ENCODE measurements at regions not wholly inside any gene's neighbourhood (a gene's known extent, or its start where the extent isn't known, plus 50 kb on each side); places are given as distances from the start of the nearest gene placed in this dataset.

DNA sequence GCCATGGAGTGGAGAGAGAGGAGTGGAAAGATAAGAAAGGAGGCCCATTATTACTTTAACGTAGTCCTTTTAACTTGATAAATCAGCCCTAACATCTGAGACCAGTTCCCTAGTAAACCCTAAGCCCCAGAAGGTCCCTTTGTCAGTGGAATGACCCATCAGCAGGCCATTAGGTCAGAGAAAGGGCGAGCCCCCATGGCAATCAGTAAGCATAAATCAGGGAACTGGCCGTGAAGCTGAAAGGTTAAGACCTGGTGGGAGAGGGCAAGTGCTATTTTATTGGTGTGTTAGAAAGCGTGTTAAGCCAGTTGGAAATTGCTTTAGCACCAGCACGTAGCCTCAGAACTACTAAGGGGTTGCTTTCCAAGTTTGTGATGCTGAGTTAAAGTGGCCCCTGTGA is 708.0 kb downstream of the BCL11B start:
- ChIA-PET CTCF (ENCODE audit: low intra/inter-chr PET ratio, low total read pairs) (no interaction called here), POLR2A (no interaction called here)
- Histone ChIP-seq H3K36me3 (replicated peaks in 1 of 2; ENCODE audit: control insufficient read depth in 1 of 2, insufficient read depth in 2 of 2, low read length in 2 of 2) (no peaks in the 10 kb centered on the region; a peak in 1 of 5 replicates), H3K4me1 (ENCODE audit: insufficient read depth, low read length) (no peaks in the 10 kb centered on the region), H3K4me2 (ENCODE audit: low read depth, low read length) (no peak overlapping the region), H3K27me3 (ENCODE audit: control insufficient read depth in 1 of 2, insufficient read depth in 2 of 2, low read length in 2 of 2) (no peaks in the 10 kb centered on the region), H2AFZ (ENCODE audit: low read length) (no peak overlapping the region), H3K9me3 (ENCODE audit: low read length) (peaks cover 97% of the 10 kb centered on the region), H3K9ac (ENCODE audit: insufficient read depth, low read depth, low read length) (no peak overlapping the region), H4K20me1 (ENCODE audit: insufficient read depth, low read length) (no peaks in the 10 kb centered on the region), H3K4me3 (replicated peaks in 1 of 3; ENCODE audit: insufficient read depth in 1 of 3, low read depth in 2 of 3, low read length in 3 of 3) (no peak overlapping the region), H3K27ac (ENCODE audit: extremely low read length, insufficient read depth, low read length) (no peak overlapping the region), H3K79me2 (ENCODE audit: insufficient read depth, low read length) (no peaks in the 10 kb centered on the region)
- DNase-seq (ENCODE audit: low spot score) = no peak
- TF ChIP-seq, protein P1, sequence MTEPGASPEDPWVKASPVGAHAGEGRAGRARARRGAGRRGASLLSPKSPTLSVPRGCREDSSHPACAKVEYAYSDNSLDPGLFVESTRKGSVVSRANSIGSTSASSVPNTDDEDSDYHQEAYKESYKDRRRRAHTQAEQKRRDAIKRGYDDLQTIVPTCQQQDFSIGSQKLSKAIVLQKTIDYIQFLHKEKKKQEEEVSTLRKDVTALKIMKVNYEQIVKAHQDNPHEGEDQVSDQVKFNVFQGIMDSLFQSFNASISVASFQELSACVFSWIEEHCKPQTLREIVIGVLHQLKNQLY (CRISPR knock-in tag; IDR thresholded peaks at IDR 0.05) = no peak
- TF ChIP-seq HHEX (CRISPR knock-in tag; IDR thresholded peaks at IDR 0.05) (no peak), ZNF30 (CRISPR knock-in tag; IDR thresholded peaks at IDR 0.05) (no peak), ZNF598 (CRISPR knock-in tag; IDR thresholded peaks at IDR 0.05; ENCODE audit: borderline replicate concordance) (no peak), FOXP1 (IDR thresholded peaks at IDR 0.05) (no peak), FOXP1 (CRISPR knock-in tag; IDR thresholded peaks at IDR 0.05) (no peak), ZNF878 (CRISPR knock-in tag; IDR thresholded peaks at IDR 0.05) (no peak), ZNF891 (CRISPR knock-in tag; IDR thresholded peaks at IDR 0.05) (no peak), ZNF274 (CRISPR knock-in tag; IDR thresholded peaks at IDR 0.05) (no peak), ZBTB42 (CRISPR knock-in tag; IDR thresholded peaks at IDR 0.05) (no peak), ARID2 (CRISPR knock-in tag; IDR thresholded peaks at IDR 0.05; ENCODE audit: borderline replicate concordance) (no peak), MTA1 (CRISPR knock-in tag; IDR thresholded peaks at IDR 0.05; ENCODE audit: borderline replicate concordance) (no peak), FOXA3 (CRISPR knock-in tag; IDR thresholded peaks at IDR 0.05) (no peak)
- TF ChIP-seq, protein P2, sequence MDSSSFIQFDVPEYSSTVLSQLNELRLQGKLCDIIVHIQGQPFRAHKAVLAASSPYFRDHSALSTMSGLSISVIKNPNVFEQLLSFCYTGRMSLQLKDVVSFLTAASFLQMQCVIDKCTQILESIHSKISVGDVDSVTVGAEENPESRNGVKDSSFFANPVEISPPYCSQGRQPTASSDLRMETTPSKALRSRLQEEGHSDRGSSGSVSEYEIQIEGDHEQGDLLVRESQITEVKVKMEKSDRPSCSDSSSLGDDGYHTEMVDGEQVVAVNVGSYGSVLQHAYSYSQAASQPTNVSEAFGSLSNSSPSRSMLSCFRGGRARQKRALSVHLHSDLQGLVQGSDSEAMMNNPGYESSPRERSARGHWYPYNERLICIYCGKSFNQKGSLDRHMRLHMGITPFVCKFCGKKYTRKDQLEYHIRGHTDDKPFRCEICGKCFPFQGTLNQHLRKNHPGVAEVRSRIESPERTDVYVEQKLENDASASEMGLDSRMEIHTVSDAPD (CRISPR knock-in tag; IDR thresholded peaks at IDR 0.05) = no peak
- TF ChIP-seq, protein P3, sequence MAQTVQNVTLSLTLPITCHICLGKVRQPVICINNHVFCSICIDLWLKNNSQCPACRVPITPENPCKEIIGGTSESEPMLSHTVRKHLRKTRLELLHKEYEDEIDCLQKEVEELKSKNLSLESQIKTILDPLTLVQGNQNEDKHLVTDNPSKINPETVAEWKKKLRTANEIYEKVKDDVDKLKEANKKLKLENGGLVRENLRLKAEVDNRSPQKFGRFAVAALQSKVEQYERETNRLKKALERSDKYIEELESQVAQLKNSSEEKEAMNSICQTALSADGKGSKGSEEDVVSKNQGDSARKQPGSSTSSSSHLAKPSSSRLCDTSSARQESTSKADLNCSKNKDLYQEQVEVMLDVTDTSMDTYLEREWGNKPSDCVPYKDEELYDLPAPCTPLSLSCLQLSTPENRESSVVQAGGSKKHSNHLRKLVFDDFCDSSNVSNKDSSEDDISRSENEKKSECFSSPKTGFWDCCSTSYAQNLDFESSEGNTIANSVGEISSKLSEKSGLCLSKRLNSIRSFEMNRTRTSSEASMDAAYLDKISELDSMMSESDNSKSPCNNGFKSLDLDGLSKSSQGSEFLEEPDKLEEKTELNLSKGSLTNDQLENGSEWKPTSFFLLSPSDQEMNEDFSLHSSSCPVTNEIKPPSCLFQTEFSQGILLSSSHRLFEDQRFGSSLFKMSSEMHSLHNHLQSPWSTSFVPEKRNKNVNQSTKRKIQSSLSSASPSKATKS (CRISPR knock-in tag; IDR thresholded peaks at IDR 0.05) = no peak
- TF ChIP-seq, protein P4, sequence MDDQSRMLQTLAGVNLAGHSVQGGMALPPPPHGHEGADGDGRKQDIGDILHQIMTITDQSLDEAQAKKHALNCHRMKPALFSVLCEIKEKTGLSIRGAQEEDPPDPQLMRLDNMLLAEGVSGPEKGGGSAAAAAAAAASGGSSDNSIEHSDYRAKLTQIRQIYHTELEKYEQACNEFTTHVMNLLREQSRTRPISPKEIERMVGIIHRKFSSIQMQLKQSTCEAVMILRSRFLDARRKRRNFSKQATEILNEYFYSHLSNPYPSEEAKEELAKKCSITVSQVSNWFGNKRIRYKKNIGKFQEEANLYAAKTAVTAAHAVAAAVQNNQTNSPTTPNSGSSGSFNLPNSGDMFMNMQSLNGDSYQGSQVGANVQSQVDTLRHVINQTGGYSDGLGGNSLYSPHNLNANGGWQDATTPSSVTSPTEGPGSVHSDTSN (CRISPR knock-in tag; IDR thresholded peaks at IDR 0.05; ENCODE audit: borderline replicate concordance) = no peak
- TF ChIP-seq, protein P5, sequence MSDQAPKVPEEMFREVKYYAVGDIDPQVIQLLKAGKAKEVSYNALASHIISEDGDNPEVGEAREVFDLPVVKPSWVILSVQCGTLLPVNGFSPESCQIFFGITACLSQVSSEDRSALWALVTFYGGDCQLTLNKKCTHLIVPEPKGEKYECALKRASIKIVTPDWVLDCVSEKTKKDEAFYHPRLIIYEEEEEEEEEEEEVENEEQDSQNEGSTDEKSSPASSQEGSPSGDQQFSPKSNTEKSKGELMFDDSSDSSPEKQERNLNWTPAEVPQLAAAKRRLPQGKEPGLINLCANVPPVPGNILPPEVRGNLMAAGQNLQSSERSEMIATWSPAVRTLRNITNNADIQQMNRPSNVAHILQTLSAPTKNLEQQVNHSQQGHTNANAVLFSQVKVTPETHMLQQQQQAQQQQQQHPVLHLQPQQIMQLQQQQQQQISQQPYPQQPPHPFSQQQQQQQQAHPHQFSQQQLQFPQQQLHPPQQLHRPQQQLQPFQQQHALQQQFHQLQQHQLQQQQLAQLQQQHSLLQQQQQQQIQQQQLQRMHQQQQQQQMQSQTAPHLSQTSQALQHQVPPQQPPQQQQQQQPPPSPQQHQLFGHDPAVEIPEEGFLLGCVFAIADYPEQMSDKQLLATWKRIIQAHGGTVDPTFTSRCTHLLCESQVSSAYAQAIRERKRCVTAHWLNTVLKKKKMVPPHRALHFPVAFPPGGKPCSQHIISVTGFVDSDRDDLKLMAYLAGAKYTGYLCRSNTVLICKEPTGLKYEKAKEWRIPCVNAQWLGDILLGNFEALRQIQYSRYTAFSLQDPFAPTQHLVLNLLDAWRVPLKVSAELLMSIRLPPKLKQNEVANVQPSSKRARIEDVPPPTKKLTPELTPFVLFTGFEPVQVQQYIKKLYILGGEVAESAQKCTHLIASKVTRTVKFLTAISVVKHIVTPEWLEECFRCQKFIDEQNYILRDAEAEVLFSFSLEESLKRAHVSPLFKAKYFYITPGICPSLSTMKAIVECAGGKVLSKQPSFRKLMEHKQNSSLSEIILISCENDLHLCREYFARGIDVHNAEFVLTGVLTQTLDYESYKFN (CRISPR knock-in tag; conservative IDR thresholded peaks at IDR 0.05) = no peak
- FAIRE-seq = no peak
- no peak for ATAC-seq
- in situ Hi-C loops (cut with HindIII; ENCODE audit: extremely low pct_ligation_motif_present, low pct_unique_long_range_greater_than_20kb) (no loop called here), intact Hi-C loops (cut with micrococcal nuclease; ENCODE audit: unreplicated experiment) (no loop called here)
- BruUV-seq (replicated peaks) = no TSS peak
- WGBS (ENCODE audit: low lambda C conversion rate) = 6% methylated on average over 5 of the region's 5 CpGs

Data from HepG2 (cell line).